ENCODE measurements at regions not wholly inside any gene's neighbourhood (a gene's known extent, or its start where the extent isn't known, plus 50 kb on each side); places are given as distances from the start of the nearest gene placed in this dataset.

GRCh38 chr10:93219347-93219746 lies 145.7 kb downstream of the CYP26A1 start:
- TF ChIP-seq CTCF (optimal IDR thresholded peaks at IDR 0.05 in 1 of 3, IDR thresholded peaks at IDR 0.05 in 1 of 3, conservative IDR thresholded peaks at IDR 0.05 in 1 of 3; ENCODE audit: extremely low read depth in 1 of 3, insufficient read depth in 2 of 3, low read length in 3 of 3) (no peak), EZH2 (IDR thresholded peaks at IDR 0.05; ENCODE audit: low read length) (no peak)
- no peaks in the 10 kb centered on the region for H3K9me3 ChIP-seq (ENCODE audit: control insufficient read depth, low read depth, low read length)
- DNase-seq (ENCODE audit: low read depth, low spot score) (no peak), FAIRE-seq (no peak)
- no peak overlapping the region for H2AFZ ChIP-seq (ENCODE audit: control insufficient read depth, low read length)
- no peaks in the 10 kb centered on the region for H3K4me1 ChIP-seq (ENCODE audit: control insufficient read depth, extremely low read depth, insufficient read depth, low read length)
- no peak overlapping the region for H3K4me3 ChIP-seq (ENCODE audit: control insufficient read depth in 2 of 3, extremely low read depth in 1 of 3, insufficient read depth in 2 of 3, low read depth in 1 of 3, low read length in 3 of 3)
- H4K20me1 ChIP-seq (ENCODE audit: control insufficient read depth, extremely low read depth, insufficient read depth, low read length), result no peaks in the 10 kb centered on the region
- no peak overlapping the region for H3K27ac ChIP-seq (ENCODE audit: control insufficient read depth, insufficient read depth, low read length)
- H3K9ac ChIP-seq (ENCODE audit: control insufficient read depth, extremely low read depth, insufficient read depth, low read length), result no peak overlapping the region
- no peaks in the 10 kb centered on the region for H3K9me1 ChIP-seq (ENCODE audit: control insufficient read depth, extremely low read depth, insufficient read depth, low read length)
- H3K79me2 ChIP-seq (ENCODE audit: control insufficient read depth, insufficient read depth, low read length), result no peaks in the 10 kb centered on the region
- H3K27me3 ChIP-seq (ENCODE audit: control insufficient read depth, extremely low read depth, insufficient read depth, low read length), result peaks cover 19% of the 10 kb centered on the region
- dilution Hi-C loops (cut with MboI; ENCODE audit: extremely low pct_ligation_motif_present, low sequenced_read_pairs), result no loop called here
- no peaks in the 10 kb centered on the region for H3K36me3 ChIP-seq (ENCODE audit: control insufficient read depth in 2 of 2, extremely low read depth in 1 of 2, insufficient read depth in 2 of 2, low read length in 2 of 2)
- no peak overlapping the region for H3K4me2 ChIP-seq (ENCODE audit: control insufficient read depth, extremely low read depth, insufficient read depth, low read depth, low read length)

- DNase-seq (ENCODE audit: low read depth, low spot score) (no peak), FAIRE-seq (no peak)
- Histone ChIP-seq H3K4me1 (ENCODE audit: control insufficient read depth, extremely low read depth, insufficient read depth, low read length) (no peaks in the 10 kb centered on the region), H4K20me1 (ENCODE audit: control insufficient read depth, extremely low read depth, insufficient read depth, low read length) (no peaks in the 10 kb centered on the region), H3K9me1 (ENCODE audit: control insufficient read depth, extremely low read depth, insufficient read depth, low read length) (no peaks in the 10 kb centered on the region), H3K27ac (ENCODE audit: control insufficient read depth, insufficient read depth, low read length) (no peak overlapping the region), H3K4me2 (ENCODE audit: control insufficient read depth, extremely low read depth, insufficient read depth, low read depth, low read length) (no peak overlapping the region), H3K4me3 (ENCODE audit: control insufficient read depth in 2 of 3, extremely low read depth in 1 of 3, insufficient read depth in 2 of 3, low read depth in 1 of 3, low read length in 3 of 3) (no peak overlapping the region), H2AFZ (ENCODE audit: control insufficient read depth, low read length) (no peak overlapping the region), H3K79me2 (ENCODE audit: control insufficient read depth, insufficient read depth, low read length) (no peaks in the 10 kb centered on the region), H3K27me3 (ENCODE audit: control insufficient read depth, extremely low read depth, insufficient read depth, low read length) (peaks cover 14% of the 10 kb centered on the region), H3K36me3 (ENCODE audit: control insufficient read depth in 2 of 2, extremely low read depth in 1 of 2, insufficient read depth in 2 of 2, low read length in 2 of 2) (no peaks in the 10 kb centered on the region), H3K9ac (ENCODE audit: control insufficient read depth, extremely low read depth, insufficient read depth, low read length) (no peak overlapping the region), H3K9me3 (ENCODE audit: control insufficient read depth, low read depth, low read length) (no peaks in the 10 kb centered on the region)
- dilution Hi-C loops (cut with MboI; ENCODE audit: extremely low pct_ligation_motif_present, low sequenced_read_pairs), result no loop called here
- TF ChIP-seq EZH2 (IDR thresholded peaks at IDR 0.05; ENCODE audit: low read length) (no peak), CTCF (optimal IDR thresholded peaks at IDR 0.05 in 1 of 3, IDR thresholded peaks at IDR 0.05 in 1 of 3, conservative IDR thresholded peaks at IDR 0.05 in 1 of 3; ENCODE audit: extremely low read depth in 1 of 3, insufficient read depth in 2 of 3, low read length in 3 of 3) (no peak)
These were observed 146.8 kb downstream of the CYP26A1 start for GRCh38 chr10:93220296-93221170.

Data from keratinocyte (primary cell).